ENCODE measurements at regions not wholly inside any gene's neighbourhood (a gene's known extent, or its start where the extent isn't known, plus 50 kb on each side); places are given as distances from the start of the nearest gene placed in this dataset.

- TF ChIP-seq CTCF (IDR thresholded peaks at IDR 0.05; ENCODE audit: insufficient read depth, low read length) (no peak), SPI1 (IDR thresholded peaks at IDR 0.05; ENCODE audit: borderline replicate concordance, low read depth) (no peak), REST (IDR thresholded peaks at IDR 0.05; ENCODE audit: insufficient replicate concordance, low read depth) (no peak)
- Histone ChIP-seq H3K27ac (replicated peaks) (no peak overlapping the region), H3K4me3 (replicated peaks; ENCODE audit: insufficient read depth, low read length) (no peak overlapping the region), H3K27me3 (ENCODE audit: insufficient read depth, poor library complexity, severe bottlenecking) (peaks cover 2% of the 10 kb centered on the region)
- no peak for DNase-seq (ENCODE audit: low read depth in 1 of 2, low spot score in 1 of 2)
Measured at GRCh38 chr10:94101894-94102293, 108.2 kb downstream of the PLCE1 start.

GRCh38 chr10:94102436-94102835, 108.7 kb downstream of the PLCE1 start:
- DNase-seq (ENCODE audit: low read depth in 1 of 2, low spot score in 1 of 2): no peak
- no peak overlapping the region for H3K27ac ChIP-seq (replicated peaks)
- TF ChIP-seq SPI1 (IDR thresholded peaks at IDR 0.05; ENCODE audit: borderline replicate concordance, low read depth) (no peak), GABPA (IDR thresholded peaks at IDR 0.05; ENCODE audit: low read depth) (no peak), REST (IDR thresholded peaks at IDR 0.05; ENCODE audit: insufficient replicate concordance, low read depth) (no peak), POLR2AphosphoS5 (IDR thresholded peaks at IDR 0.05; ENCODE audit: low read depth) (no peak), CTCF (IDR thresholded peaks at IDR 0.05; ENCODE audit: insufficient read depth, low read length) (no peak)
- peaks cover 2% of the 10 kb centered on the region for H3K27me3 ChIP-seq (ENCODE audit: insufficient read depth, poor library complexity, severe bottlenecking)
- no peak overlapping the region for H3K4me3 ChIP-seq (replicated peaks; ENCODE audit: insufficient read depth, low read length)

GRCh38 chr10:94103192-94103591, 109.5 kb downstream of the PLCE1 start:
- DNase-seq (ENCODE audit: low read depth in 1 of 2, low spot score in 1 of 2): no peak
- Histone ChIP-seq H3K4me3 (replicated peaks; ENCODE audit: insufficient read depth, low read length) (no peak overlapping the region), H3K27ac (replicated peaks) (no peak overlapping the region), H3K27me3 (ENCODE audit: insufficient read depth, poor library complexity, severe bottlenecking) (peaks cover 2% of the 10 kb centered on the region)
- no peak for TF ChIP-seq GABPA (IDR thresholded peaks at IDR 0.05; ENCODE audit: low read depth)
- no peak for TF ChIP-seq REST (IDR thresholded peaks at IDR 0.05; ENCODE audit: insufficient replicate concordance, low read depth)
- no peak for TF ChIP-seq POLR2AphosphoS5 (IDR thresholded peaks at IDR 0.05; ENCODE audit: low read depth)
- no peak for TF ChIP-seq CTCF (IDR thresholded peaks at IDR 0.05; ENCODE audit: insufficient read depth, low read length)
- TF ChIP-seq SPI1 (IDR thresholded peaks at IDR 0.05; ENCODE audit: borderline replicate concordance, low read depth): no peak
